Kidney (tissue), 13 donors: ENCODE measurements at regions not wholly inside any gene's neighbourhood (a gene's known extent, or its start where the extent isn't known, plus 50 kb on each side); places are given as distances from the start of the nearest gene placed in this dataset.

Experiments
- DNase-seq, 5 donors: peaks; one replicate each; pipeline ENCODE4 v3.0.0-alpha.2; 2013 to 2020
- FAIRE-seq: peaks from 2 replicates; lab custom pipeline; 2012; peaks lifted over from hg19 to GRCh38; lab: Jason Lieb, UNC
- H3K27ac ChIP-seq, 2 donors: one replicate each; pipeline ENCODE4 v1.7.0; 2013; ENCODE audit warnings: low read depth in 2 of 2, low read length in 2 of 2, inconsistent platforms in 1 of 2
- H3K27me3 ChIP-seq: one replicate; pipeline ENCODE4 v1.7.1; 2013; ENCODE audit warnings: low read length, inconsistent platforms; ENCODE audit not compliant: control insufficient read depth, insufficient read depth
- H3K36me3 ChIP-seq, 3 donors: one replicate each; pipeline versions ENCODE4 v1.7.0 to v1.7.1; 2013; ENCODE audit warnings: low read length in 3 of 3, control low read depth in 1 of 3, inconsistent platforms in 1 of 3; ENCODE audit not compliant: insufficient read depth in 3 of 3, control insufficient read depth in 2 of 3
- H3K4me1 ChIP-seq, 3 donors: one replicate each; pipeline versions ENCODE4 v1.7.0 to v1.7.1; 2013; ENCODE audit warnings: low read length in 3 of 3, inconsistent platforms in 1 of 3, low read depth in 1 of 3; ENCODE audit not compliant: control insufficient read depth in 2 of 3, insufficient read depth in 2 of 3
- H3K4me3 ChIP-seq, 3 donors: one replicate each; pipeline versions ENCODE4 v1.7.0 to v1.8.1; 2013; ENCODE audit warnings: low read length in 3 of 3, control low read depth in 1 of 3, inconsistent platforms in 1 of 3
- H3K9ac ChIP-seq, 3 donors: one replicate each; pipeline versions ENCODE4 v1.7.0 to v1.7.1; 2013; ENCODE audit warnings: low read length in 3 of 3, control low read depth in 1 of 3, inconsistent platforms in 1 of 3
- H3K9me3 ChIP-seq, 3 donors: one replicate each; pipeline versions ENCODE4 v1.7.0 to v1.7.1; 2013; ENCODE audit warnings: low read length in 3 of 3, control low read depth in 1 of 3, inconsistent platforms in 1 of 3; ENCODE audit not compliant: control insufficient read depth in 2 of 3, insufficient read depth in 1 of 3
- intact Hi-C: fragments of 100-400 bp; cut with DNase I; formaldehyde crosslinking; loops from one replicate; pipeline ENCODE4 v1.11.1; 2022
- TF ChIP-seq, protein P1 (sequence below): IDR thresholded peaks from 3 replicates; pipeline ENCODE4 v1.5.1; 2012; ENCODE audit warnings: mild to moderate bottlenecking, moderate library complexity, borderline replicate concordance; ENCODE audit not compliant: insufficient read depth; ENCODE audit errors: extremely low read depth
- donor health status: control.
- donor health status: control.
- donor health status: control.
- donor health status: control.
- donor health status: control.
- donor health status: DM: yes; HTN: yes; CAD: no.
- donor health status: Normal renal cell carcinoma (clear cell type).

GRCh38 chr7:17155529-17155928, 142.9 kb upstream of the AHR start:
- Histone ChIP-seq H3K36me3 (no peaks in the 10 kb centered on the region), H3K9me3 (no peaks in the 10 kb centered on the region), H3K27me3 (no peaks in the 10 kb centered on the region), H3K4me3 (no peak overlapping the region), H3K4me1 (no peaks in the 10 kb centered on the region), H3K9ac (no peak overlapping the region), H3K27ac (no peak overlapping the region)
- TF ChIP-seq, protein P1, sequence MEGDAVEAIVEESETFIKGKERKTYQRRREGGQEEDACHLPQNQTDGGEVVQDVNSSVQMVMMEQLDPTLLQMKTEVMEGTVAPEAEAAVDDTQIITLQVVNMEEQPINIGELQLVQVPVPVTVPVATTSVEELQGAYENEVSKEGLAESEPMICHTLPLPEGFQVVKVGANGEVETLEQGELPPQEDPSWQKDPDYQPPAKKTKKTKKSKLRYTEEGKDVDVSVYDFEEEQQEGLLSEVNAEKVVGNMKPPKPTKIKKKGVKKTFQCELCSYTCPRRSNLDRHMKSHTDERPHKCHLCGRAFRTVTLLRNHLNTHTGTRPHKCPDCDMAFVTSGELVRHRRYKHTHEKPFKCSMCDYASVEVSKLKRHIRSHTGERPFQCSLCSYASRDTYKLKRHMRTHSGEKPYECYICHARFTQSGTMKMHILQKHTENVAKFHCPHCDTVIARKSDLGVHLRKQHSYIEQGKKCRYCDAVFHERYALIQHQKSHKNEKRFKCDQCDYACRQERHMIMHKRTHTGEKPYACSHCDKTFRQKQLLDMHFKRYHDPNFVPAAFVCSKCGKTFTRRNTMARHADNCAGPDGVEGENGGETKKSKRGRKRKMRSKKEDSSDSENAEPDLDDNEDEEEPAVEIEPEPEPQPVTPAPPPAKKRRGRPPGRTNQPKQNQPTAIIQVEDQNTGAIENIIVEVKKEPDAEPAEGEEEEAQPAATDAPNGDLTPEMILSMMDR, result no peak
- FAIRE-seq (no peak), DNase-seq (no peak)
- intact Hi-C loops, result no loop called here

DNA sequence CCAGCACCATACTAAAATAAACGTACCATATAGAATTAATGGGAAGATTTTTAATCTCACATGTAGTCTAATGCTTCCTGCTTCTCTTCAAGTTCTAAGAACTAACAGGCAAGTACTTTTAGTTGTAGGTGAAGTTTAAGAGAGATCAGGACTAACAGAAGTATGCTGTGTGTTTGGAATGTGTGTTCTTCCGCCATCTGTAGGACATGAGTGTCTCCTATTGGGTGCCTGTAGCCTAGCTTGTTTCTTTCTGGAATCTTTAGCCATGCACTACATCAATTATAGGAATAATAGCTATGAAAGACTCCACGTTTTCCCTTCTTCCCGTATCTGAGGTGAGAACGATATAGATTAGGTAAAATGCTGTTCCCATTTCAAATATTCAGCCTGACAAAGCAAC, 140.2 kb upstream of the AHR start:
- H3K36me3 ChIP-seq, result no peaks in the 10 kb centered on the region
- H3K4me1 ChIP-seq, result no peaks in the 10 kb centered on the region
- no peak overlapping the region for H3K4me3 ChIP-seq
- H3K27me3 ChIP-seq, result no peaks in the 10 kb centered on the region
- FAIRE-seq, result no peak
- no peak overlapping the region for H3K9ac ChIP-seq
- intact Hi-C loops, result no loop called here
- no peak overlapping the region for H3K27ac ChIP-seq
- DNase-seq, result no peak
- H3K9me3 ChIP-seq, result no peaks in the 10 kb centered on the region
- TF ChIP-seq, protein P1, result no peak

GRCh38 chr7:17159500-17160037, 138.9 kb upstream of the AHR start:
- no peaks in the 10 kb centered on the region for H3K36me3 ChIP-seq
- H3K9me3 ChIP-seq, result no peaks in the 10 kb centered on the region
- H3K27ac ChIP-seq, result no peak overlapping the region
- H3K27me3 ChIP-seq, result no peaks in the 10 kb centered on the region
- H3K9ac ChIP-seq, result no peak overlapping the region
- TF ChIP-seq, protein P1, result no peak
- H3K4me3 ChIP-seq, result no peak overlapping the region
- no peaks in the 10 kb centered on the region for H3K4me1 ChIP-seq
- DNase-seq, result no peak
- no peak for FAIRE-seq
- intact Hi-C loops, result no loop called here

DNA sequence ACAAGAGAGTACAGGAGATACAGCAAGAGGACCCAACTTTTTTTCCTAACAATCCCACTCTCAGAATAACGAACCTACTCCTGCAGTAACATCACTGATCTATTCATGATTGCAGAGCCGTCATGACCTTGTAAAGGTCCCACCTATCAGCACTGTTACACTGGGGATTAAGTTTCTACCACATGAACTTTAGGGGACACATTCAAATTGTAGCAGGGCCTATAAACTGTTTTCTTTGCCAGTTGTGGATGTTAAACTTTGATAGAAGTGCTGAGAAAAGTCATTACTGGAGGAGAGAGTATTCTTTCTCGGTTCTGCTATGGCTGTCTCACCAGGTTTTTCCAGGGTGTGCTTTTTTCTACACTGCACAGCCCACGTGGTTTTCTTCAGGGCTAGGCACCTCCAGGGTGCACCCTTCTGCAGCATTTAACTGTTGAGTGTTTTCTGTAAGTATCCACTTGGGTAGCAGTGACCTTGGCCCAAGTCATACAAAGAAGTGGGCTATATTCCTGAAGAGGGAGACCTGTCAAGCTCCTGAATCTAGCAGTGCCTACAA, 131.6 kb upstream of the AHR start:
- DNase-seq (no peak), FAIRE-seq (no peak)
- Histone ChIP-seq H3K4me1 (no peaks in the 10 kb centered on the region), H3K36me3 (no peaks in the 10 kb centered on the region), H3K27ac (no peak overlapping the region), H3K4me3 (no peak overlapping the region), H3K27me3 (no peaks in the 10 kb centered on the region), H3K9ac (no peak overlapping the region), H3K9me3 (no peaks in the 10 kb centered on the region)
- intact Hi-C loops, result no loop called here
- TF ChIP-seq, protein P1, result no peak
